ENCODE measurements at regions not wholly inside any gene's neighbourhood (a gene's known extent, or its start where the extent isn't known, plus 50 kb on each side); places are given as distances from the start of the nearest gene placed in this dataset.

- no peak for TF ChIP-seq EZH2 (IDR thresholded peaks at IDR 0.05; ENCODE audit: low read depth, unreplicated experiment)
- no peak for TF ChIP-seq CTCF (conservative IDR thresholded peaks at IDR 0.05; ENCODE audit: low read depth in 2 of 2)
- no peak for TF ChIP-seq POLR2AphosphoS5 (IDR thresholded peaks at IDR 0.05; ENCODE audit: low read depth)
- TF ChIP-seq REST (IDR thresholded peaks at IDR 0.05; ENCODE audit: unreplicated experiment): no peak
- no peak for TF ChIP-seq CREB1 (CRISPR knock-in tag; IDR thresholded peaks at IDR 0.05; ENCODE audit: low read depth)
- TF ChIP-seq JUNB (IDR thresholded peaks at IDR 0.05; ENCODE audit: unreplicated experiment): no peak
Measured at GRCh38 chr21:38930853-38931252, 125.1 kb downstream of the ETS2 start.
